ENCODE measurements at regions not wholly inside any gene's neighbourhood (a gene's known extent, or its start where the extent isn't known, plus 50 kb on each side); places are given as distances from the start of the nearest gene placed in this dataset.
A peak's percentile ranks its signal among the peaks of the same experiment; 100 is the strongest.

GRCh38 chr16:6663668-6664067 lies 669.0 kb upstream of the RBFOX1 start:
- Mint-ChIP-seq H3K36me3 (ENCODE audit: unreplicated experiment) (peaks cover 5% of the 10 kb centered on the region), H3K4me3 (ENCODE audit: unreplicated experiment) (peak overlapping the region; percentile 51), H3K9me3 (ENCODE audit: unreplicated experiment) (peaks cover 4% of the 10 kb centered on the region), H3K4me1 (ENCODE audit: low read depth, unreplicated experiment) (peaks cover 5% of the 10 kb centered on the region), H3K27ac (ENCODE audit: unreplicated experiment) (peak overlapping the region; percentile 56), H3K27me3 (ENCODE audit: unreplicated experiment) (peaks cover 2% of the 10 kb centered on the region)
- no peak for TF ChIP-seq CTCF (IDR thresholded peaks at IDR 0.05; ENCODE audit: partially characterized antibody, unreplicated experiment)
- DNase-seq = no peak

GRCh38 chr16:6656760-6657159 lies 675.9 kb upstream of the RBFOX1 start:
- no peak overlapping the region for H3K4me3 Mint-ChIP-seq (ENCODE audit: unreplicated experiment)
- H3K4me1 Mint-ChIP-seq (ENCODE audit: low read depth, unreplicated experiment) = no peaks in the 10 kb centered on the region
- DNase-seq = no peak
- peak overlapping the region; percentile 48 for H3K27ac Mint-ChIP-seq (ENCODE audit: unreplicated experiment)
- H3K9me3 Mint-ChIP-seq (ENCODE audit: unreplicated experiment) = peaks cover 5% of the 10 kb centered on the region
- peaks cover under 1% of the 10 kb centered on the region for H3K36me3 Mint-ChIP-seq (ENCODE audit: unreplicated experiment)
- H3K27me3 Mint-ChIP-seq (ENCODE audit: unreplicated experiment) = no peaks in the 10 kb centered on the region
- TF ChIP-seq CTCF (IDR thresholded peaks at IDR 0.05; ENCODE audit: partially characterized antibody, unreplicated experiment) = no peak

GRCh38 chr16:6646891-6647290 lies 685.8 kb upstream of the RBFOX1 start:
- H3K4me3 Mint-ChIP-seq (ENCODE audit: unreplicated experiment) = no peak overlapping the region
- DNase-seq = no peak
- H3K36me3 Mint-ChIP-seq (ENCODE audit: unreplicated experiment) = no peaks in the 10 kb centered on the region
- H3K4me1 Mint-ChIP-seq (ENCODE audit: low read depth, unreplicated experiment) = peaks cover 10% of the 10 kb centered on the region
- no peaks in the 10 kb centered on the region for H3K27me3 Mint-ChIP-seq (ENCODE audit: unreplicated experiment)
- TF ChIP-seq CTCF (IDR thresholded peaks at IDR 0.05; ENCODE audit: partially characterized antibody, unreplicated experiment) = no peak
- peak overlapping the region; percentile 23 for H3K27ac Mint-ChIP-seq (ENCODE audit: unreplicated experiment)
- H3K9me3 Mint-ChIP-seq (ENCODE audit: unreplicated experiment) = peaks cover 5% of the 10 kb centered on the region

GRCh38 chr16:6645768-6646568 lies 686.7 kb upstream of the RBFOX1 start:
- TF ChIP-seq CTCF (IDR thresholded peaks at IDR 0.05; ENCODE audit: partially characterized antibody, unreplicated experiment) = no peak
- H3K27ac Mint-ChIP-seq (ENCODE audit: unreplicated experiment) = peak overlapping the region; percentile 23
- peak; percentile 19 for DNase-seq
- H3K36me3 Mint-ChIP-seq (ENCODE audit: unreplicated experiment) = no peaks in the 10 kb centered on the region
- no peaks in the 10 kb centered on the region for H3K27me3 Mint-ChIP-seq (ENCODE audit: unreplicated experiment)
- peak overlapping the region; percentile 5 for H3K4me3 Mint-ChIP-seq (ENCODE audit: unreplicated experiment)
- H3K4me1 Mint-ChIP-seq (ENCODE audit: low read depth, unreplicated experiment) = peaks cover 10% of the 10 kb centered on the region
- peaks cover 5% of the 10 kb centered on the region for H3K9me3 Mint-ChIP-seq (ENCODE audit: unreplicated experiment)

GRCh38 chr16:6644916-6645315 lies 687.7 kb upstream of the RBFOX1 start:
- Mint-ChIP-seq H3K36me3 (ENCODE audit: unreplicated experiment) (no peaks in the 10 kb centered on the region), H3K27me3 (ENCODE audit: unreplicated experiment) (no peaks in the 10 kb centered on the region), H3K4me1 (ENCODE audit: low read depth, unreplicated experiment) (peaks cover 10% of the 10 kb centered on the region), H3K27ac (ENCODE audit: unreplicated experiment) (peak overlapping the region; percentile 50), H3K9me3 (ENCODE audit: unreplicated experiment) (peaks cover 5% of the 10 kb centered on the region), H3K4me3 (ENCODE audit: unreplicated experiment) (peak overlapping the region; percentile 17)
- TF ChIP-seq CTCF (IDR thresholded peaks at IDR 0.05; ENCODE audit: partially characterized antibody, unreplicated experiment) = no peak
- DNase-seq = no peak

Data from glutamatergic neuron (in vitro differentiated cells).